Stimulated activated CD4-positive, alpha-beta T cell treated with anti-CD3 and anti-CD28 coated beads, TNF-alpha, amount 100 ng/mL, for 24 hours (primary cell): ENCODE measurements at regions not wholly inside any gene's neighbourhood (a gene's known extent, or its start where the extent isn't known, plus 50 kb on each side); places are given as distances from the start of the nearest gene placed in this dataset.
"Not testable (repeated sequence)": the region's sequence is repeated elsewhere in the genome, so short reads cannot be mapped to it uniquely, and the experiment has no call there.

Source experiments
- DNase-seq, 3 experiments: peaks; one replicate each; pipeline ENCODE4 v3.0.0-alpha.2; 2020; ENCODE audit warnings: low read depth in 3 of 3

DNA sequence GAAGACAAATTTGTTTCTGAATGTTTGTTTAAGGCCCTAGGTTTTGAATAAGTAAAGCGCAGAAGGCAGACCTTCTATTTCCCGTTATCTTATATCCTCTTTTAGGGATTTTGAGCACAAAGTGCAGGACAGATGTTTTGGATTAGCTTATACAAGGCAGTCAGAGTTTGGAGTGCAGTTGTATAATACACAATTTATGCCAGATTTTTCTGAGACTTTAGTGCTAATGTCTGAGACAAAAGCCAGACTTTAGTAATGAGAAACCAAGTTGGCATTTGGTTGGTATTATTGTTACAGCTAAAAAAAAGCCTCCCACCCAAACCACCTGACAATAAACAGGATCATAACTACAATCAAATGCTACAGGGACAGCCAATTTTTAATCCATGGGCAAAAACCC lies 309.9 kb upstream of the SATB1 start:
- no peak for DNase-seq

- DNase-seq, result no peak
These were observed 309.2 kb upstream of the SATB1 start for GRCh38 chr3:18734309-18734708.

- no peak for DNase-seq
These were observed 307.3 kb upstream of the SATB1 start for GRCh38 chr3:18732474-18732873.

DNA sequence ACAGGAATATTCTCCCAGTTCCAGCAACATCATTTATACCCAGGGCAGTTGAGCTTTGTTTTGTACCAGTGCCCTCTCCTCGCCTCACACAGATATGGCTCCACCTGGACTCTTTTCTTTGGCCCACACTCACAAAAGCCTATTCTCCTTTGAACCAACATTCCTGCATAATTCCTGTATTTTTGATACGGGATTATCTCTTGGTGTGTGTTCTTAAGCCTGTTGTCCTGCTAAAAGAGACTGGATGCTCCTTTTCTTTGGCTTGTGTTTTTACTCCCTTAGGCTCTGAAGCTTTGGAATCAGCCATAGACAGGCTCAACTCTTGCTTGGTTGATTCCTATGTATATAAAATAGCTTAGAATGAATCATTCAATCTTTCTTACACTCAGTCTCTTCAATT lies 305.4 kb upstream of the SATB1 start:
- no peak for DNase-seq

GRCh38 chr3:18729671-18730070 lies 304.5 kb upstream of the SATB1 start:
- no peak for DNase-seq

DNA sequence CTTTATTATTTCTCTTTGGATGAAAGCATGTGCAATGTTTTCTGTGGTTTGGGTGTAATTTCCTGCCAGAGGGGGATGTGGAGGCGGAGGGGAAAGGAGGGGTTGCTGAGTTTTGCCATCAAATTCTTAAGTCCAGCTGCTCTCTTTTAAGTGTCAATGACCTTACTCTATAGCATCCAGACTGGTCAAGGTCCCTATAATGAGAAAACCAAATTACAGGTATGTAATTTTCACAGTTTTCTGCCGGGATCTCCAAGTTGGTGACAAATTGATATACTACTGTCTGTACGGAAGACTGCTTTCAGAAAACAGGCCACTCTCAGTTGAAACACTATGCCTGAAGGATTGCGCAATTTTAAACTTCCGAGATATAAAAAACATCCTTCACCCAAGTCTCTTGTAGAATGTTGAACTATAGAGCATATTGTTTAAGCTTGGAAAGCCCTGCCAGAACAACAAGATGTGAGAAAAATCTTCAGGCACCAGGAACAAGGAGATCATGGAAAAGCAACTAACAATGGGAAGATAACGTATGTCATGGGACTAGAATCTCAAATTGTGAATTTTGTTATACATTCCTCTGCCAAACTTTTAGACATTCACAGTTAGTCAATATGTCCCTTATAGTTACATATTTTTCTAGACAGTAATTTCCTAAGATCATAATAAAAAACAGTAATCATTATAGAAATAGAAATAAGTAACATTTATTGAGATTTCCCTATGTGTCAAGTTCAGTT lies 300.7 kb upstream of the SATB1 start:
- no peak for DNase-seq

- no peak for DNase-seq
These were observed 299.3 kb upstream of the SATB1 start for GRCh38 chr3:18724456-18724855.

GRCh38 chr3:18723206-18723810 lies 298.2 kb upstream of the SATB1 start:
- no peak for DNase-seq

DNA sequence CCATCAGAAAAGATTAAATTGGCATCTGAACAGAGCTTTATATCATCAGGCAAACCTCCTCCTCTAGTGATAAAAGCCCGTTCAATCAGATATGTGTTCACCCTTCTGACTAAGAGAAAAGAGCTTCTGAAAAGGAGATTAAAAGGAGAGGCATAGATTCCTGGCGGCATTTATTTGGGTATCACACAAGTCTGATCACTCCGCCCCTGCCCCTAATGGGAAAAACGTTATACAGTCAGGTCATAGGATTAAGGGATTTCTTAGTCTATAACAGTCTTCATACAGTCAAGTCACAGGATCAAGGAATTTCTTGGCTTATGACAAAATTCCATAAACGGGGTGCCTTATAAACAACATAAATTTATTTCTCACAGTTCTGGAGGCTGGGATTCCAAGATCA lies 295.4 kb upstream of the SATB1 start:
- DNase-seq, result no peak

DNA sequence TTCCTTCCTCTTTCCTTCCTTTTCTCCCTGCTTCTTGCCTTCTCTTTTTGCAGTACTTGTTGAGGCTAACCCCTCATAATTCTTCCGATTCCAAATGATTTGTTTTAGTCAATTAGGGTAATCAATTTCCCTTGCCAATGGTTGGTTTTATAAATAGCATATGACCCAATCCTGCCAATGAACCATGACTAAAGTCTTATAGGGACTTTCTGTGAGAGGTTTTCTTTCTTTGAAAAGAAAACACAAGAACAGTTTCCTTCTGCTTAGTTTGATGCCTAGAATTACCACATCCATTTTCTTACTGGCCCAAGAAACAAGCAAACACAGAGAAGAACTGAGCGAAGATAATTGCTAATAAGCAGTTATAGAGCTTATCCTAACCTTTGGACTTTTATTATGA lies 292.5 kb upstream of the SATB1 start:
- no peak for DNase-seq

GRCh38 chr3:18716821-18717220 lies 291.7 kb upstream of the SATB1 start:
- DNase-seq, result no peak

DNA sequence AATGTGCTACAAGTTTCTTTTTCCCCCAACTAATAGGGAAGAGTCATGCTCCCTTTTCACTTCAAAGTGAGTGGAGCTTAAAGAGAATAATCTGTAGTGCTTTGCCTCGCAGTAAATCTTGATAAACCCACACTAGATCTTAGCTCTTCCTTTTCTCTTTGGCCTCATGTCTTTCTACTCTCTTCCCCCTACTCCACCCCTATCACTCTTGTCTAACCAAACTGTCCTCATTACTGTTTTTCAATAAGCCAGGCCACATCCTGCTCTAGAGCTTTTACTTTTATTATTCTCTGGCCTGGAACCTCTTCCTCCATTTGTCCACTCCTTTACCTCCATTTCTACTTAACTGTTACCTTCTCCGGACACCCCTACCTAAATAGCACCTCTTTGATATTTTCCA lies 291.0 kb upstream of the SATB1 start:
- no peak for DNase-seq

DNA sequence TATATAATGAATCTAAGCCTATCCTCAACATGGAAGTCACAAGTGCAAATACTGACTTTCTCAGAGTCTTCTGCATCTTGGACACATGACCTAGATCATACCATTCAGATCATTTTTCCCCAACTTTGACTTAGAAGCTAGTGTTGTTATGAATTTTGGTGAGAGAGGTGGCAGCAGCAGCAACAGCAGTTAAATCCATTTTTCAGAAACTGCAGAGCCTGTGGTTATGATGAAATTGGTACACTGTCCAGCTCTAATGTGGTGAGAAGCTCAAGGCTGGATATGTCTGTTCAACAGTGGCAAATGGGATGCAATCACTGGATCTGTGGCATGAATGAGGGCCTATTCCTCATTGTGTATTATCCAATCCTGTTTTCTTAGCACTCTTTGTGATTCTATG lies 290.1 kb upstream of the SATB1 start:
- DNase-seq, result no peak

- no peak for DNase-seq
These were observed 288.4 kb upstream of the SATB1 start for GRCh38 chr3:18713577-18713951.

DNA sequence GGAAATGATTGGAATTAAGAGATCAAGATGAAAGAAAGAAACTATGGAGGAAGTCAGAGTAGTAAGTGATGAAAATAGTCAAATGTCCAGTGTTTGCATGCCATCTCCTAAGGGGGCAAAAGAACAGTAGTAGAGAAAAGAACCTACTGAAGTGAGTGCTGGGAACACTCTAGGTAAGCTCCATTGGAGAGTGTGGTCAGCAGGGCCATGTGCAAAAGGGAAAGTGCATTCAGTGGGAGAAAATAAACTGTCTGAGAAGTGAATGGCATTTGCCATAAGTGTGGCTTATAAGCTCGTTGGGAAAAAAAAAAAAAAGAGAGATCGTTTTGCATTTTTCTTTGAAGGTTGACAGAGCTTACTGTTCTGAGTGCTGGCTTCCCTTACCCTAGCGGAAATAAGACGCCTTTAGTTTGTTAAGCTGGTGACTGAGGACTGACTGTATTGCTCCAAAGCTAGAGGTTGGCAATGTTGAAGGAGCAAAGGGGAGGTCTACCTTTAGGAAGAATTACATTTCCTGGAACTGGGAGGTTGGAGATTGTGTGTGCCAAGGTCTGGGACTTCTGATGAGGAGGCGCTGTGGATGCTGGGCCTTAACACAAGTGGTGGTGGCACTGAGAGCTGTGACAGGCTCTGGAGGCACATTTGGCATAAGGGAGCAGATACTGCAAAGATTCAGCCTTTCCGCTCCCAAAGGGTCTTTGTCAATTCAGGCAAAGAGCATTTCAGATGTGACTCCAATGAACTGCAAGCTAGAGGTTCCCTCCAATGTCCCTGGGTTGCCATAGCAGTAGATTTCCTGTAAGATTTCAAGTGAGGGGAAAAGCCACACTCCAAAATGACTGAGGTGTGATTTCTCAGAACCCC lies 287.8 kb upstream of the SATB1 start:
- DNase-seq, result peak in 1 of 3 experiments; percentile 9

- DNase-seq, result no peak
These were observed 279.2 kb upstream of the SATB1 start for GRCh38 chr3:18704326-18704725.

DNA sequence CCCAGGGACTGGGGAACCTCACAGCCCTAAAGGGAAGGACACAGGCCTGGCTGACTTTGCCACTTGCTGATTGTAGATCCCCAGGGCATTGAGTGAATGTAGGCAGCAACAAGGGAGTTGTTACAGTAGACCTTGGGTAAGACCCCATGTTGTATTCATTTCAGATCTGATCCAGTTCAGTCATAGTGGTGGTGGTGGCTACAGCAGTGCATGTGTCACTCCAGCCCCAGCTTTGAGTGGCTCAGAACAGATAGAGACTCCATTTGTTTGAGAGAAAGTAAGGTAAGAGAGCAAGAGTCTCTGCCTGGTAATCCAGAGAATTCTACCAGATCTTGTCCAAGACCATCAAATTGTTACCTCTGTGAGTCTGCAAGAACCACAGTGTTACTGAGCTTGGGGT lies 278.7 kb upstream of the SATB1 start:
- DNase-seq, result no peak

DNA sequence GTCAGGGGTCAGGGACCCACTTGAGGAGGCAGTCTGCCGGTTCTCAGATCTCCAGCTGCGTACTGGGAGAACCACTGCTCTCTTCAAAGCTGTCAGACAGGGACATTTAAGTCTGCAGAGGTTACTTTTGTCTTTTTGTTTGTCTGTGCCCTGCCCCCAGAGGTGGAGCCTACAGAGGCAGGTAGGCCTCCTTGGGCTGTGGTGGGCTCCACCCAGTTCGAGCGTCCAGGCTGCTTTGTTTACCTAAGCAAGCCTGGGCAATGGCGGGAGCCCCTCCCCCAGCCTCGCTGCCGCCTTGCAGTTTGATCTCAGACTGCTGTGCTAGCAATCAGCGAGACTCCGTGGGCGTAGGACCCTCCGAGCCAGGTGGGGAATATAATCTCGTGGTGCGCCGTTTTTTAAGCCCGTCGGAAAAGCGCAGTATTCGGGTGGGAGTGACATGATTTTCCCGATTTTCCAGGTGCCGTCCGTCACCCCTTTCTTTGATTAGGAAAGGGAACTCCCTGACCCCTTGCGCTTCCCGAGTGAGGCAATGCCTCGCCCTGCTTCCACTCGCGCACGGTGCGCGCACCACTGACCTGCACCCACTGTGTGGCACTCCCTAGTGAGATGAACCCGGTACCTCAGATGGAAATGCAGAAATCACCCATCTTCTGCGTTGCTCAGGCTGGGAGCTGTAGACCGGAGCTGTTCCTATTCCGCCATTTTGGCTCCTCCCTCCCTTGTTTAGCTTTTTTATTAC lies 268.6 kb upstream of the SATB1 start:
- not testable (repeated sequence) for DNase-seq

DNA sequence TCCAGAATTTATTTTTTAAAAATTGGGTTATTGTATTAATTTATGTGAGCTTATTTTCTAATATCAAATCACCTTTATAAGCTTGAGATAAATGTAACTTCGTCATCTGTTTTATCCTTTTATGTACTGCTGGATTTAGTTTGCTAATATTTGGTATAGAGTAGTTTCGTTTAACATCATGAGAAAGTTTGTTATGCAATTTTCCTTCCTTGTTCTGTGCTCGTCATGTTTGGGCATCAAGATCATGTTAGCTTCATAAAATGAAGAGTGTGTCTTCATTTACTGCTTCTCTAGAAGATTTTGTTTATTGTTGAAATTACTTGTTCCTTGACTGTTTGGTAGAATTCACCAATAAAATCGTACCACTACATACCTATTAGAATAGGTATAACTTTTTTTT lies 262.1 kb upstream of the SATB1 start:
- no peak for DNase-seq

GRCh38 chr3:18683900-18684299 lies 258.8 kb upstream of the SATB1 start:
- DNase-seq, result no peak

DNA sequence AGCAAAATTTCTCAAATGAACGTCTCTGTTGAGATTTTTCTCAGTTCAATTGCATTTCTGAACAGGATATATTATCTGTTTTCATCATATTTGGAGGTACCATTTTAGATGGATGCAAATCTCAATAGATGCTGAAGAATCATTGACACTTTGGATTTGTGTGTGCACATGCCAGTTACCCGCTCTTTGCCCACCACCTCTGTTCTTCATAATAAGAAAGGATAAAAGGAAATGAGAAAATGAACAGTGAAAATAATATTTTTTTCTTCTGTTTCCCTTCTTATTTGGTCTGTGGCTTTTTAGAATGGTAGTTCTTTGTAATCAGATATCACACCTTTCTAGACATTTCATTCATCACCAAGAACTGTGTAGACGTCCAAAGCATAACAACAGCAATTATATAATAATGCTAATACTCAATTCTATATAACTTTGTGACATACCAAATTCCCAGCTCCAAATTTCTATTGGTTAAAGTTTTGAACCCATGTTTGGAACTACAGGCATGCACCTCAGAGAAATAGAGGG lies 256.7 kb upstream of the SATB1 start:
- no peak for DNase-seq

- DNase-seq, result no peak
These were observed 255.6 kb upstream of the SATB1 start for GRCh38 chr3:18680758-18681157.
